ENCODE measurements at regions not wholly inside any gene's neighbourhood (a gene's known extent, or its start where the extent isn't known, plus 50 kb on each side); places are given as distances from the start of the nearest gene placed in this dataset.

DNA sequence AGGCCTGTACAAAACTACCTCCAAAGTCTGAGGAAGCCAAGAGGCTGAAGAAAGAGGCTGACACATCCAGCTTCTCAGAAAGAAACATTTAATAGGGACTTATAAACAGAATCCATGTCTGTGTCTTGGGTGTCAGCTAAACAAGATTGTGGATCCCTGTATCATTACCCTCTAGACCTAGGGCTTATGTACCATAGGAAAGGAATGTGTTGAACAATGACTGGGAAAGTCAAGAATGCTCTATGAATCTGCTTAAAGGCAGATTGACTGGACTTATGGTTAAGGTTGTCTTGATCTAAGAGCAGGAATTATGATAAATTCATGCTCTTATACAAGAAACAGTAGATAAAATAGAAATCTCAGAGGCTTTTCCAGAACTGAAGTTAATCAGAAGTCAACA lies 335.7 kb upstream of the RPS23 start:
- TF ChIP-seq, protein P1, sequence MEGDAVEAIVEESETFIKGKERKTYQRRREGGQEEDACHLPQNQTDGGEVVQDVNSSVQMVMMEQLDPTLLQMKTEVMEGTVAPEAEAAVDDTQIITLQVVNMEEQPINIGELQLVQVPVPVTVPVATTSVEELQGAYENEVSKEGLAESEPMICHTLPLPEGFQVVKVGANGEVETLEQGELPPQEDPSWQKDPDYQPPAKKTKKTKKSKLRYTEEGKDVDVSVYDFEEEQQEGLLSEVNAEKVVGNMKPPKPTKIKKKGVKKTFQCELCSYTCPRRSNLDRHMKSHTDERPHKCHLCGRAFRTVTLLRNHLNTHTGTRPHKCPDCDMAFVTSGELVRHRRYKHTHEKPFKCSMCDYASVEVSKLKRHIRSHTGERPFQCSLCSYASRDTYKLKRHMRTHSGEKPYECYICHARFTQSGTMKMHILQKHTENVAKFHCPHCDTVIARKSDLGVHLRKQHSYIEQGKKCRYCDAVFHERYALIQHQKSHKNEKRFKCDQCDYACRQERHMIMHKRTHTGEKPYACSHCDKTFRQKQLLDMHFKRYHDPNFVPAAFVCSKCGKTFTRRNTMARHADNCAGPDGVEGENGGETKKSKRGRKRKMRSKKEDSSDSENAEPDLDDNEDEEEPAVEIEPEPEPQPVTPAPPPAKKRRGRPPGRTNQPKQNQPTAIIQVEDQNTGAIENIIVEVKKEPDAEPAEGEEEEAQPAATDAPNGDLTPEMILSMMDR (IDR thresholded peaks at IDR 0.05): no peak
- TF ChIP-seq POLR2AphosphoS5 (IDR thresholded peaks at IDR 0.05): no peak
